IPS-NIHi7 (cell line): ENCODE measurements at regions not wholly inside any gene's neighbourhood (a gene's known extent, or its start where the extent isn't known, plus 50 kb on each side); places are given as distances from the start of the nearest gene placed in this dataset.
"Not testable (repeated sequence)": the region's sequence is repeated elsewhere in the genome, so short reads cannot be mapped to it uniquely, and the experiment has no call there.

Experiments
- DNase-seq: peaks from one replicate; pipeline ENCODE4 v3.0.0; 2012; ENCODE audit warnings: mixed read lengths; ENCODE audit errors: extremely low spot score

- DNase-seq, result no peak
Observed at GRCh38 chr6:168852376-168852884, 401.2 kb downstream of the THBS2 start.

DNA sequence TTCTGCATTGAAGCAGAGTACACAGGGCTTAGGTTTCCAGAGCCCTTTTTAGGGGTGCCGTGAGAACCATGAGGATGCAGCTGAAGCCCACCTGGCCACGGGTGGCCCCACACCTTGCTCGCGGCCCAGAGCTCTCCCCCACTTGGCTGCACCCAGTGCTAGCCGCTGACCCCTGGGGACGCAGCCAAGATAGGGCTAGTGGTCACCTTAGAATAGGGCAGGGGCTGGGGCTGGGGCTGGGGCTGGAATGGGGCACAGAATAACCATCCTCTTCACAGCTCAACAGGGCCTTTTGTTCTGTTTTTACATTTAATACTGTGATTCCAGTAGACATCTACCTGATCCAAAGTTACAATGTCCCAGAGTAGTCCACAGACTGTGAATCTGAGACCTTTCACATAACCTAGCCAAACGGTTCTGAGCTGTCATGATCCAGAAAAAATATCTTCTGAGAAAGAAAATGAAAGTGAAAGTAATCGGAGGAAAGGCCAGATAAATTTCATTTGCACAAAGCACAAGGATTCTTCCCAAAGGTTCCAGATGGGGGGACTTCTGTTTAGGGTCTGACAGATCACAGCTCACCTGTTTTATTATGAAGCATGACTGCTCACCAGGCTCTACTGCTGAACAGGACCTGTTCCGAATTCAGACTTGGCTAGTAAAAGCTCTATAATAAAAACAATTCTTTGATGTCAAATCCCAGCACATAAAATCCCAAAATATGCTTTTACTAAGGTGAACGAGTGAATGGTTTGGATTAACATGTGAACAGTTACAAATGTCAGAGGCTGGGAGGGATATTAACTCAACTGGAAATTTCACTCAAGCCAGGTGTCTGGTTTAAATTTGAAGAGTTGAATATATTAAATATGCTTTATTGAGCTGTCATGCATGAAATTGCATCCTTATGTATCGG, 401.9 kb downstream of the THBS2 start:
- DNase-seq, result no peak

DNA sequence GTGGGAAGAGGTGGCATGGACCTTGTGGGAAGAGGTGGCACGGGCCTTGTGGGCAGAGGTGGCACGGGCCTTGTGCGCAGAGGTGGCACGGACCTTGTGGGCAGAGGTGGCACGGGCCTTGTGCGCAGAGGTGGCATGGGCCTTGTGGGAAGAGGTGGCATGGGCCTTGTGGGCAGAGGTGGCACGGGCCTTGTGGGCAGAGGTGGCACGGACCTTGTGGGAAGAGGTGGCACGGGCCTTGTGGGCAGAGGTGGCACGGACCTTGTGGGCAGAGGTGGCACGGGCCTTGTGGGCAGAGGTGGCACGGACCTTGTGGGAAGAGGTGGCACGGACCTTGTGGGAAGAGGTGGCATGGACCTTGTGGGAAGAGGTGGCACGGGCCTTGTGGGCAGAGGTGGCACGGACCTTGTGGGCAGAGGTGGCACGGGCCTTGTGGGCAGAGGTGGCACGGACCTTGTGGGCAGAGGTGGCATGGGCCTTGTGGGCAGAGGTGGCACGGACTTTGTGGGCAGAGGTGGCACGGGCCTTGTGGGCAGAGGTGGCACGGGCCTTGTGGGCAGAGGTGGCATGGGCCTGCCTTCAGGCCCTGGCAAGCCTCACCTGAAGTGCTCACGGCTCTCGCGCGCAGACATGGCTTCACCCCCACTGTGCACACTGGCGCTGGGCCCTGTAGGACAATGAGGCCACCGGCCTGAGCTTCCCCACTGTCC, 403.5 kb downstream of the THBS2 start:
- not testable (repeated sequence) for DNase-seq

DNA sequence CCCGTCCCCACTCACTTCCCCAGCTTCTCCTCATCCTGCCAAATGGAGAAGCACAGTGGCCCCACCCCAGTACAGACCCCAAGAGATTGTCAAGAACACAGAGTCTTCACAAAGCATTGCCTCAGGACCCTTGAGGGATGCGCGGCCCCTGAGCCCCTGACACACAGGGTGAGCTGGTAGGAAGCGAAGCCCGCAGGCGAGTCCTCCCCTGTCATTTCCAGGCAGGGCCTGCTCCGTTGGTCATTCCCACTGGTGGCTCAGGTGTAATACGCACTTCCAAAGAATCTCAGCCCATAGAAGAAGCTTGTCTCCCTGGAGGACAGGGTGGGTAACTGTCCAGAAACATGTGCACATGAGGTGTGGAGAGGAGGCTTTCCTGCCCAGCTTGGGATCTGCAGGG, 404.2 kb downstream of the THBS2 start:
- DNase-seq, result no peak

DNA sequence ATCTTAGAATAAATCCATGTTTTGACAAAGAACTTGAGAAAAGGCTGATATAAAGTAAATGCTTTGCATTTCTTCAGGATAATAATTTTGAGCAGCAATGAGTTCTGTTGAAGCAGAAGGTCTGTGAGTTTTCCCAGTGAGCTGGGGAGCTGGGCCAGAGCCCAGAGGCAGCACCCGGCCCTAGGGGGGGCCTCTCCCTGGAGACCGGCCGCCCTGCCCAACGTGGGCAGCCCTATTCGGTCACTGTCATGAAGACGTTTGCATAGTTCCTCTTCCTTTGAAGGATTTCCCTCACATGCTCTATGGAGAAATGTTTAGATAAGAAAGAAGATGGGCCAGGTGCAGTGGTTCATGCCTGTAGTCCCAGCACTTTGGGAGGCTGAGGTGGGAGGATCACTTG, 404.8 kb downstream of the THBS2 start:
- DNase-seq, result no peak

GRCh38 chr6:168844821-168845609, 404.0 kb downstream of the SMOC2 start:
- no peak for DNase-seq

GRCh38 chr6:168842632-168843212, 401.7 kb downstream of the SMOC2 start:
- DNase-seq, result not testable (repeated sequence)

- DNase-seq, result no peak
Observed at GRCh38 chr6:168841609-168842278, 400.8 kb downstream of the SMOC2 start.

DNA sequence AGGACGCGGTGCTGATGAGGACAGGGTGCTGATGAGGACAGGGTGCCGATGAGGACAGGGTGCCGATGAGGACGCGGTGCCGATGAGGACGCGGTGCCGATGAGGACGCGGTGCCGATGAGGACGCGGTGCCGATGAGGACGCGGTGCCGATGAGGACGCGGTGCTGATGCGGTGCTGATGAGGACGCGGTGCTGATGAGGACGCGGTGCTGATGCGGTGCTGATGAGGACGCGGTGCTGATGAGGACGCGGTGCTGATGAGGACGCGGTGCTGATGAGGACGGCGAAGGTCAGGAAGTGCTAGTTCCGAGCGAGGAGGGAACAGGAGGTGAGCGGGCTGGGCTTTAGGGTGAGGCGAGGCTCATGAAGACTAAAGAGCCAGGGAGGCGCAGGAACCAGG, 399.9 kb downstream of the SMOC2 start:
- not testable (repeated sequence) for DNase-seq

DNA sequence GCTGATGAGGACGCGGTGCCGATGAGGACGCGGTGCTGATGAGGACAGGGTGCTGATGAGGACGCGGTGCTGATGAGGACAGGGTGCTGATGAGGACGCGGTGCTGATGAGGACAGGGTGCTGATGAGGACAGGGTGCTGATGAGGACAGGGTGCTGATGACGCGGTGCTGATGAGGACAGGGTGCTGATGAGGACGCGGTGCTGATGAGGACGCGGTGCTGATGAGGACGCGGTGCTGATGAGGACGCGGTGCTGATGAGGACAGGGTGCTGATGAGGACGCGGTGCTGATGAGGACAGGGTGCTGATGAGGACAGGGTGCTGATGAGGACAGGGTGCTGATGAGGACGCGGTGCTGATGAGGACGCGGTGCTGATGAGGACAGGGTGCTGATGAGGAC, 399.3 kb downstream of the SMOC2 start:
- DNase-seq, result not testable (repeated sequence)

- no peak for DNase-seq
Observed at GRCh38 chr6:168838037-168838399, 397.0 kb downstream of the SMOC2 start.

DNA sequence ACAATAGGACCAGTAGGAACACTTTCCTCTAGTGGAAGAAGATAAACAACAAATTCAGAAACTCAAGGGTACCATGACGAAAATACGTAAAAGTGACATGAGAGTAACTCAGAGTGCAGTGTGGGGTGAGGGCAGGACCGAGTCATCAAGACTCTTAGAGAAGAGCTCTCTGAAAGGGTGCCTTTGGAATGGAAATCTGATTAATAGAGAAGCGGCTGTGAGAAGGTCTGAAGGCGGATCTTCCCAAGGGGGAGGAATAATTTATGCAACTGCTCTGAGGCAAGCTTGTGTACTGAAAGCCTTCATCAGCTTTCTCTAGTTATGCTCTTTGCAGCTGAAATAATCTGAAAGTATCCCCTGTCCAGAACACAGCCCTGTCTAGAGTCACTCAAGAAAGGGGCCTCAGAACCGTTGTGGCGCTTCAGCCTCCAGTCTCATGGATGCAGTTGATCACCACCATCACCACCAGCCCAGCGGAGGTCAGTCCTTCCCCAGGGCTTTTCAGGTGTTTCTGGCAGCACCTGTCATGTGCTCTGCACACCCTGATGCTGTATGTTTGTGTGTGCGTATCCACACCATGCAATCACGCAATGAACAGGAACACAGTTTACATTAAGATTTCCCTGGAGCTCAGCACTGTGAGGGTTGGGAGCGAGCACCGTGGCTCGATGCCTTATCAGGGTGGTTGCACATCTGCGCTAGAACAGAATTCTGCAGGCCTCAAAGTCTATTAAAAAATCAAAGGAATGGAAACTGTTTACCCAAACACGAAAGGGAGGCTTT, 396.5 kb downstream of the SMOC2 start:
- DNase-seq, result peak; percentile 48

DNA sequence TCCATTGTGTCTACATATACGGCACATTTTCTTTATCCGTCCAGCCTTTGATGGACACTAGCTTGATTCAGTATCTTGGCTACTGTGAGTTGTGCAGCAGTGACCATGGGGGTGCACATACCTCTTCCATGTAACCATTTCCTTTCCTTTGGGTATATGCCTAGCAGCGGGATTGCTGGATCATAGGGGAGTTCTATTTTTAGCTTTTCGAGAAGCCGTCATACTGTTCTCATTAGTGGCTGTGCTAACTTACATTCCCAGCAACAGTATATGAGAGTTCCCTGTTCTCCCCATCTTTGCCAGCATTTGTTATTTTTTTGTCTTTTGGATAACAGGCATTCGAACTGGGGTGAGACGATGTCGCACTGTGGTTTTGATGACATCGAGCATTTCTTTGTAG, 395.0 kb downstream of the SMOC2 start:
- no peak for DNase-seq

- no peak for DNase-seq
Observed at GRCh38 chr6:168834801-168835200, 393.8 kb downstream of the SMOC2 start.

GRCh38 chr6:168834042-168834587, 393.1 kb downstream of the SMOC2 start:
- no peak for DNase-seq

- no peak for DNase-seq
Observed at GRCh38 chr6:168828800-168829199, 387.8 kb downstream of the SMOC2 start.

DNA sequence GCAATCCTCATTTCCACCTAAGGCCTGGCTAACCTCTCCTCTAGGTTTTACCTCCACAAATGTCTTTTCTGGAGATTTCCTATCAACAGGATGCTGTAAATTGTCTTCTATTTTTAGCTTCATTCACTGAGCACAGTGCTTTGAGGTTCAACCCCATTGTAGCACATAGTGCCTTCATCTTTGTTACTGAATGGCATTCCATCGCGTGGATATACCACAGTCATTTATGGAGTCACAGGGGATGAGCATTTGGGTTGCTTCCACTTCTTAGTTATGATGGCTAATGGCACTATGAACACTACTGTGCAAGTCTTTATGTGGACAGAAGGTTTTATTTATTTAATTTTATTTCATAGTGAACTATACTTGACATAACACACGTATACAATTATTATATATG, 387.1 kb downstream of the SMOC2 start:
- no peak for DNase-seq

DNA sequence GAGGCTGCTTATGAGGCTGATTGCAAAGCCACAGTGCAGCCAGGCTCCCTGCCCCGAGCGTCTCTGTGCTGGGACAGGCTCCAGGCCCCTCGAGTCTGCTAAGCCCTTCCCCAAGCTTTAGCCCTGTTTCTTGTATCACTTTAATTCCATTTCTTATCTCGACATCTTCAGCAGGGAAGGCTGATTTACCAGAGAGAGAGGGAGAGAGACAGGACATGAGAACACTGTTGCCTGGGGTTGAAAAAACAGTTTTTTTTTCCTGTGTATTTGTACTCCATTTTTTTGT, 386.5 kb downstream of the SMOC2 start:
- DNase-seq, result no peak

DNA sequence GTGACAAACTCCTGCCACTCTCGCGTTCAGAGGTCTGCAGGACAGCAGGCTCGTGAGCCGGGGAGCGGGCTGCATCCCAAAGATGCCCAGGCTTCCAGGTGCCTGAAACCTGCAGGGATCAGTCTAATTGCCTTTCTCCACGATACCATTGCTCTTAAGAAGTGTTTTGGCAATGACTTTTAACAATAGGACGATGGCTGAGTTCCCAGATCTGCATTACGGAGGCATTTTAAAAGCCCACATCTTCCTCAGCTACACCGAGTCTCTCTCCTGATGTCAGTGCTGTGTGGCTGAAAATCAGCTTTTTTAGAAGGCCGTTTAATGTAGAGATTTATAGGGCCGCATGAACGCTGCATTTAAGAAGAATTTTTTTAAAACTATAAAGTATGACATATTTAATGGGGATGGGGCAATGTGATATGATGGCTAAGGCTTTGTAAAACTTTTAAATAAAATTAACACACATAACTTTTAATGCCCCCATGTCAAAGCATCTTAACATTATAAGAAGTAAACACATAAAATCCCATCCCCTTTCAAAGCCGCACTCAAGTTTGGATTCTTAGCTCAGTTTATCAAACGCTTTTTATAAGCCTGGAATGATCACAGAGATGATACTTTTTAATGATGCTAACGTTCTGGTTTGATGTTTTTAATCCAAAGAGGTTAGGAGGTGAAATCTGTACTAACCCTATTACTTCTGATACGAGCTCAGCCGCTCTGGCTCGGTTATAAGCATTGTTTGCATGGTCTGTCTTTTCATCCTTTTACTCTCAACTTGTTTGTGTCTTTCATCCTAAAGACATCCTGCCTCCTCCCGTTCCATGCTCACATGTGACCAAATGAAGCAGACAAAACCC, 386.0 kb downstream of the SMOC2 start:
- no peak for DNase-seq

DNA sequence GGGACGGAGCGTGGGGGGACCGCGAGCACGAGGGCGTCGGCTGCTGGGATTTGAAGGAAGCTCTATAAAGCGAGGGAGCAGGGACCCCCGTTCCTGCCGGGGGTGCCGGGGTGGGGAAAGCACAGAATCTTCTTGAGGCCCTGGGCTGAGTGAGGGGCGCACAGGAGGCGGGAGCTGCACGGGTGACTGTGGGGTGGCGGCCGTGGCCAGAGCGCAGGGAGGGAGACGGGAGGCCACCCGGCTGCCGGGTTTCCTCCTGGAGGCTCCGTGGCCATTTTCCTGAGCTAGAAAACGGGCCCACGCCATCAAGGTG, 385.1 kb downstream of the SMOC2 start:
- no peak for DNase-seq
